ENCODE measurements at regions not wholly inside any gene's neighbourhood (a gene's known extent, or its start where the extent isn't known, plus 50 kb on each side); places are given as distances from the start of the nearest gene placed in this dataset.

GRCh38 chr7:1318661-1319060 is 86.0 kb downstream of the UNCX start:
- no peak for TF ChIP-seq CTCF (IDR thresholded peaks at IDR 0.05)
- no peak for TF ChIP-seq POLR2A (IDR thresholded peaks at IDR 0.05)

All from right lobe of liver (tissue), 4 donors.